ENCODE measurements at regions not wholly inside any gene's neighbourhood (a gene's known extent, or its start where the extent isn't known, plus 50 kb on each side); places are given as distances from the start of the nearest gene placed in this dataset.

- Histone ChIP-seq H3K36me3 (ENCODE audit: control insufficient read depth, insufficient read depth, low read length) (no peaks in the 10 kb centered on the region), H3K27me3 (ENCODE audit: control insufficient read depth, insufficient read depth, low read length) (no peaks in the 10 kb centered on the region), H3K4me3 (ENCODE audit: low read depth, low read length) (no peak overlapping the region)
- CTCF ChIA-PET = no interaction called here
- POLR2A ChIA-PET = no interaction called here
- TF ChIP-seq, protein P1, sequence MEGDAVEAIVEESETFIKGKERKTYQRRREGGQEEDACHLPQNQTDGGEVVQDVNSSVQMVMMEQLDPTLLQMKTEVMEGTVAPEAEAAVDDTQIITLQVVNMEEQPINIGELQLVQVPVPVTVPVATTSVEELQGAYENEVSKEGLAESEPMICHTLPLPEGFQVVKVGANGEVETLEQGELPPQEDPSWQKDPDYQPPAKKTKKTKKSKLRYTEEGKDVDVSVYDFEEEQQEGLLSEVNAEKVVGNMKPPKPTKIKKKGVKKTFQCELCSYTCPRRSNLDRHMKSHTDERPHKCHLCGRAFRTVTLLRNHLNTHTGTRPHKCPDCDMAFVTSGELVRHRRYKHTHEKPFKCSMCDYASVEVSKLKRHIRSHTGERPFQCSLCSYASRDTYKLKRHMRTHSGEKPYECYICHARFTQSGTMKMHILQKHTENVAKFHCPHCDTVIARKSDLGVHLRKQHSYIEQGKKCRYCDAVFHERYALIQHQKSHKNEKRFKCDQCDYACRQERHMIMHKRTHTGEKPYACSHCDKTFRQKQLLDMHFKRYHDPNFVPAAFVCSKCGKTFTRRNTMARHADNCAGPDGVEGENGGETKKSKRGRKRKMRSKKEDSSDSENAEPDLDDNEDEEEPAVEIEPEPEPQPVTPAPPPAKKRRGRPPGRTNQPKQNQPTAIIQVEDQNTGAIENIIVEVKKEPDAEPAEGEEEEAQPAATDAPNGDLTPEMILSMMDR (IDR thresholded peaks at IDR 0.05; ENCODE audit: insufficient read depth, low read depth, low read length) = no peak
- DNase-seq (ENCODE audit: low read depth) = no peak
Measured at GRCh38 chr2:59888015-59888414, 665.4 kb downstream of the BCL11A start.

DNA sequence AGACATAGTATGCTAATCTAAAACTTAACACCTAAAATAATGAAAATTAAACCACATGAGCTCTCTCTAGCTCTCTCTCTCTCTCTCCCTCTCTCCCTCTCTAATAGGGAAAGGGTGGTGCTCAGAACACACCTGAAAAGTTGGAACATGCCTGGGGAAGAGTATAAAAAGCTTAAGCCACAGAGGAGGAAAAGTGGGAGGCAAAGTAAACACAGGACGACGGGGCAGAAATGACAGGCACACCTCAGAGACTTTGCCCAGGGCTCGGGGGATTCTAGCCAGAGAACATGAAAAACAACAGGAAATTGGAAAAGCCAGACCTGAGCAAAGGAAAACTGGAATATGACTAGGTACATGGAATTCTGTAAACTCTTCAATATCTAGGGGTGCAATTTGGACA is 666.1 kb downstream of the BCL11A start:
- TF ChIP-seq, protein P1 (IDR thresholded peaks at IDR 0.05; ENCODE audit: insufficient read depth, low read depth, low read length) = no peak
- POLR2A ChIA-PET = no interaction called here
- no peak overlapping the region for H3K4me3 ChIP-seq (ENCODE audit: low read depth, low read length)
- H3K27me3 ChIP-seq (ENCODE audit: control insufficient read depth, insufficient read depth, low read length) = no peaks in the 10 kb centered on the region
- CTCF ChIA-PET = no interaction called here
- DNase-seq (ENCODE audit: low read depth) = no peak
- no peaks in the 10 kb centered on the region for H3K36me3 ChIP-seq (ENCODE audit: control insufficient read depth, insufficient read depth, low read length)

GRCh38 chr2:59886759-59887158 is 666.7 kb downstream of the BCL11A start:
- no peak overlapping the region for H3K4me3 ChIP-seq (ENCODE audit: low read depth, low read length)
- TF ChIP-seq, protein P1 (IDR thresholded peaks at IDR 0.05; ENCODE audit: insufficient read depth, low read depth, low read length) = no peak
- no peak for DNase-seq (ENCODE audit: low read depth)
- CTCF ChIA-PET = no interaction called here
- POLR2A ChIA-PET = no interaction called here
- H3K36me3 ChIP-seq (ENCODE audit: control insufficient read depth, insufficient read depth, low read length) = no peaks in the 10 kb centered on the region
- H3K27me3 ChIP-seq (ENCODE audit: control insufficient read depth, insufficient read depth, low read length) = no peaks in the 10 kb centered on the region

DNA sequence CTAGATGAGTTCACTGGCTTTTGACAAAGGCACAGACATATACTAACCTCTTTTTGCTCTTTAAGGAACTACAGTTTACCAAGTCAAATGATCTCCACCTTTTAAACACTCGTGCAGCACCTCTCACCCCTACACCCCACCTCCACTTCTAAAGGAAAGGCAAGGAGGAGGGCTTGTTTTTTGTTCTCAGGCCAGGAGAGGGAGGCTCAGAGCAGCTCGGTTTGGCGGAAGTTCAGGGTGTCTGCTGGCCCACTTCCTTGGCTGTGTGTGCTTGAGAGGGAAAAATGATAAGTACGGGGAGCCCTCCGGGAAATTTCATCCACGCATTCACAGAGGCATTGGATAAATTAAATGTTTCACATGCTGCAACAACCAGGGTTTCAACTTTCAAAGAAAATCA is 667.9 kb downstream of the BCL11A start:
- ChIA-PET POLR2A (no interaction called here), CTCF (no interaction called here)

GRCh38 chr2:59884166-59884565 is 669.3 kb downstream of the BCL11A start:
- ChIA-PET CTCF (no interaction called here), POLR2A (no interaction called here)
- Histone ChIP-seq H3K4me3 (ENCODE audit: low read depth, low read length) (no peak overlapping the region), H3K27me3 (ENCODE audit: control insufficient read depth, insufficient read depth, low read length) (no peaks in the 10 kb centered on the region), H3K36me3 (ENCODE audit: control insufficient read depth, insufficient read depth, low read length) (no peaks in the 10 kb centered on the region)
- DNase-seq (ENCODE audit: low read depth) = no peak
- TF ChIP-seq, protein P1 (IDR thresholded peaks at IDR 0.05; ENCODE audit: insufficient read depth, low read depth, low read length) = no peak

More for the DNA sequence above, 667.9 kb downstream of the BCL11A start:
- H3K4me3 ChIP-seq (ENCODE audit: low read depth, low read length) = no peak overlapping the region
- H3K36me3 ChIP-seq (ENCODE audit: control insufficient read depth, insufficient read depth, low read length) = no peaks in the 10 kb centered on the region
- H3K27me3 ChIP-seq (ENCODE audit: control insufficient read depth, insufficient read depth, low read length) = no peaks in the 10 kb centered on the region
- DNase-seq (ENCODE audit: low read depth) = no peak
- TF ChIP-seq, protein P1 (IDR thresholded peaks at IDR 0.05; ENCODE audit: insufficient read depth, low read depth, low read length) = no peak
